NCI-H1694 (cell line): ENCODE measurements at regions not wholly inside any gene's neighbourhood (a gene's known extent, or its start where the extent isn't known, plus 50 kb on each side); places are given as distances from the start of the nearest gene placed in this dataset.
"Not testable (repeated sequence)": the region's sequence is repeated elsewhere in the genome, so short reads cannot be mapped to it uniquely, and the experiment has no call there.

Experiments
- DNase-seq: peaks from one replicate; lab custom pipeline; 2025; lab: John Stamatoyannopoulos, UW

GRCh38 chr13:109436055-109436622 is 350.2 kb downstream of the IRS2 start:
- no peak for DNase-seq

GRCh38 chr13:109431217-109431616 is 355.2 kb downstream of the IRS2 start:
- no peak for DNase-seq

GRCh38 chr13:109428146-109428545 is 358.2 kb downstream of the IRS2 start:
- no peak for DNase-seq

- no peak for DNase-seq
Observed at GRCh38 chr13:109427695-109428094, 358.7 kb downstream of the IRS2 start.

- DNase-seq: no peak
Observed at GRCh38 chr13:109427148-109427547, 359.2 kb downstream of the IRS2 start.

- DNase-seq: no peak
Observed at GRCh38 chr13:109426690-109426990, 359.7 kb downstream of the IRS2 start.

GRCh38 chr13:109425821-109426689 is 360.3 kb downstream of the IRS2 start:
- DNase-seq: no peak

GRCh38 chr13:109422161-109422560 is 364.2 kb downstream of the IRS2 start:
- DNase-seq: no peak

- DNase-seq: no peak
Observed at GRCh38 chr13:109419896-109420295, 366.5 kb downstream of the IRS2 start.

GRCh38 chr13:109418111-109418510 is 368.3 kb downstream of the IRS2 start:
- DNase-seq: no peak

- no peak for DNase-seq
Observed at GRCh38 chr13:109416001-109416400, 370.4 kb downstream of the IRS2 start.

- DNase-seq: no peak
Observed at GRCh38 chr13:109415057-109415456, 371.3 kb downstream of the IRS2 start.

- peak; percentile 29 for DNase-seq
Observed at GRCh38 chr13:109412283-109412901, 374.0 kb downstream of the IRS2 start.

GRCh38 chr13:109410868-109411267 is 375.5 kb downstream of the IRS2 start:
- DNase-seq: no peak

GRCh38 chr13:109408591-109409382 is 377.6 kb downstream of the IRS2 start:
- no peak for DNase-seq

- no peak for DNase-seq
Observed at GRCh38 chr13:109406376-109406992, 379.9 kb downstream of the IRS2 start.

GRCh38 chr13:109403012-109403421 is 383.4 kb downstream of the IRS2 start:
- DNase-seq: no peak

GRCh38 chr13:109401891-109402290 is 384.5 kb downstream of the IRS2 start:
- DNase-seq: no peak

- no peak for DNase-seq
Observed at GRCh38 chr13:109401307-109401706, 385.1 kb downstream of the IRS2 start.

- DNase-seq: no peak
Observed at GRCh38 chr13:109400624-109401257, 385.6 kb downstream of the IRS2 start.

GRCh38 chr13:109400209-109400608 is 386.2 kb downstream of the IRS2 start:
- DNase-seq: no peak

- DNase-seq: not testable (repeated sequence)
Observed at GRCh38 chr13:109398071-109398470, 388.3 kb downstream of the IRS2 start.
